MCF 10A (cell line): ENCODE measurements at regions not wholly inside any gene's neighbourhood (a gene's known extent, or its start where the extent isn't known, plus 50 kb on each side); places are given as distances from the start of the nearest gene placed in this dataset.
"Not testable (repeated sequence)": the region's sequence is repeated elsewhere in the genome, so short reads cannot be mapped to it uniquely, and the experiment has no call there.

Experiments
- BruUV-seq: library from RNA; stranded (reverse); fragments of 400-500 nt; replicated peaks from 2 replicates; lab custom pipeline; 2021; lab: Mats Ljungman, UMichigan
- CTCF ChIA-PET: fragments of 300-600 bp; sonication (Branson Sonifier 250); formaldehyde crosslinking; extraction: SDS; loops from one replicate; lab custom pipeline; 2021; ENCODE audit warnings: antibody characterized with exemption, inconsistent platforms; lab: Yijun Ruan, JAX
- POLR2A ChIA-PET: fragments of 300-600, 350-650 bp; sonication (Branson Sonifier 250); formaldehyde crosslinking; extraction: SDS; loops from one replicate; lab custom pipeline; 2020; ENCODE audit warnings: antibody characterized with exemption, inconsistent platforms; lab: Yijun Ruan, JAX
- DNase-seq: peaks from one replicate; pipeline ENCODE4 v3.0.0-alpha.2; 2018; ENCODE audit not compliant: unreplicated experiment
- H3K27ac Mint-ChIP-seq: one replicate; pipeline ENCODE4 v1.8.0; 2022; ENCODE audit warnings: mild to moderate bottlenecking, low read depth, mixed read lengths; ENCODE audit not compliant: unreplicated experiment
- H3K27me3 Mint-ChIP-seq: one replicate; pipeline ENCODE4 v1.8.0; 2022; ENCODE audit warnings: mixed read lengths; ENCODE audit not compliant: insufficient read depth, unreplicated experiment
- H3K36me3 Mint-ChIP-seq: one replicate; pipeline ENCODE4 v1.8.0; 2022; ENCODE audit warnings: mild to moderate bottlenecking, moderate library complexity, mixed read lengths; ENCODE audit not compliant: insufficient read depth, unreplicated experiment
- H3K4me1 Mint-ChIP-seq: one replicate; pipeline ENCODE4 v1.8.0; 2022; ENCODE audit warnings: mixed read lengths; ENCODE audit not compliant: insufficient read depth, unreplicated experiment
- H3K4me3 Mint-ChIP-seq: one replicate; pipeline ENCODE4 v1.8.0; 2022; ENCODE audit warnings: mild to moderate bottlenecking, moderate library complexity, mixed read lengths; ENCODE audit not compliant: unreplicated experiment
- H3K9me3 Mint-ChIP-seq: one replicate; pipeline ENCODE4 v1.8.0; 2022; ENCODE audit warnings: mixed read lengths; ENCODE audit not compliant: unreplicated experiment
- intact Hi-C: fragments of 100-400 bp; cut with micrococcal nuclease; formaldehyde crosslinking; loops from 2 replicates; pipeline ENCODE4 v1.14.1; 2022
- TF ChIP-seq, protein P1 (sequence below): fragments of 200-600 bp; IDR thresholded peaks from one replicate; pipeline ENCODE4 v1.8.0; 2022; ENCODE audit warnings: antibody characterized with exemption, mild to moderate bottlenecking; ENCODE audit not compliant: unreplicated experiment

DNA sequence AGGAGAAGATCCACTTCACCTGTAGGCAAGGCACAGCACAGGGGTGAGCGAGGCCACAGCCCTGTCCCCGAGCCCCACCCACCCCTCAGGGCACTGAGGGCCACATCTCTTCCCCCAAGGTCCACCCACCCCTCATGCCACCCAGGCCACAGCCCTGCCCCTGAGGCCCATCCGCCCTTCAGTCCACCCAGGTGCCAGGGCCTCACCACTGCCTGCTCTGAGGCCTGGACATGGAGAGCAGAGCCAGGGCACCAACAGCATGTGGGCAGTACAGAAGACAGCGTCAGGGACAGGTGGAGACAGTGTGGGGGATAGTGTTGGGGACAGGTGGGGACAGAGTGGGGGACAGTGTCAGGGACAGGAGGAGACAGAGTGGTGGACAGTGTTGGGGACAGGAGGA lies 138.3 kb downstream of the TMEM121 start:
- Mint-ChIP-seq H3K9me3 (peaks cover 15% of the 10 kb centered on the region), H3K4me3 (no peak overlapping the region), H3K4me1 (no peaks in the 10 kb centered on the region), H3K27ac (no peak overlapping the region), H3K27me3 (no peaks in the 10 kb centered on the region), H3K36me3 (no peaks in the 10 kb centered on the region)
- POLR2A ChIA-PET: no interaction called here
- TF ChIP-seq, protein P1, sequence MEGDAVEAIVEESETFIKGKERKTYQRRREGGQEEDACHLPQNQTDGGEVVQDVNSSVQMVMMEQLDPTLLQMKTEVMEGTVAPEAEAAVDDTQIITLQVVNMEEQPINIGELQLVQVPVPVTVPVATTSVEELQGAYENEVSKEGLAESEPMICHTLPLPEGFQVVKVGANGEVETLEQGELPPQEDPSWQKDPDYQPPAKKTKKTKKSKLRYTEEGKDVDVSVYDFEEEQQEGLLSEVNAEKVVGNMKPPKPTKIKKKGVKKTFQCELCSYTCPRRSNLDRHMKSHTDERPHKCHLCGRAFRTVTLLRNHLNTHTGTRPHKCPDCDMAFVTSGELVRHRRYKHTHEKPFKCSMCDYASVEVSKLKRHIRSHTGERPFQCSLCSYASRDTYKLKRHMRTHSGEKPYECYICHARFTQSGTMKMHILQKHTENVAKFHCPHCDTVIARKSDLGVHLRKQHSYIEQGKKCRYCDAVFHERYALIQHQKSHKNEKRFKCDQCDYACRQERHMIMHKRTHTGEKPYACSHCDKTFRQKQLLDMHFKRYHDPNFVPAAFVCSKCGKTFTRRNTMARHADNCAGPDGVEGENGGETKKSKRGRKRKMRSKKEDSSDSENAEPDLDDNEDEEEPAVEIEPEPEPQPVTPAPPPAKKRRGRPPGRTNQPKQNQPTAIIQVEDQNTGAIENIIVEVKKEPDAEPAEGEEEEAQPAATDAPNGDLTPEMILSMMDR: no peak
- BruUV-seq: no TSS peak
- CTCF ChIA-PET: no interaction called here
- DNase-seq: no peak
- intact Hi-C loops: no loop called here

DNA sequence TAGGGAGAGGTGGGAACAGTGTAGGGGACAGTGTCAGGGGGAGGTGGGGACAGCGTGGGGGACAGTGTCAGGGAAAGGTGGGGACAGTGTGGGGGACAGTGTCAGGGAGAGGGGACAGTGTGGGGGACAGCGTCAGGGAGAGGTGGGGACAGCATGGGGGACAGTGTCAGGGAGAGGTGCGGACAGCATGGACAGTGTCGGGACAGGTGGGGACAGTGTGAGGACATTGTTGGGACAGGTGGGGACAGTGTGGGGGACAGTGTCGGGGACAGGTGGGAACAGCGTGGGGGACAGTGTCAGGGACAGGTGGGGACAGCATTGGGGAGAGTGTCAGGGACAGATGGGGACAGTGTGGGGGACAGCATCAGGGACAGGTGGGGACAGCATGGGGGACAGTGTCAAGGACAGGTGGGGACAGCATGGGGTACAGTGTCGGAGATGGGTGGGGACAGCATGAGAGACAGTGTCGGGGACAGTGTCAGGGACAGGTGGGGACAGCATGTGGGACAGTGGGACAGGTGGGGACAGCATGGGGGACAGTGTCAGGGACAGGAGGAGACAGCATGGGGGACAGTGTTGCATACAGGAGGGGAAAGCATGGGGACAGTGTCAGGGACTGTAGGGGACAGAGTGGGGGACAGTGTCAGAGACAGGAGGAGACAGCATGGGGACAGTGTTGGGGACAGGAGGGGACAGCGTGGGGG lies 139.0 kb downstream of the TMEM121 start:
- Mint-ChIP-seq H3K36me3 (no peaks in the 10 kb centered on the region), H3K27ac (no peak overlapping the region), H3K9me3 (peaks cover 9% of the 10 kb centered on the region), H3K4me1 (no peaks in the 10 kb centered on the region), H3K4me3 (no peak overlapping the region), H3K27me3 (no peaks in the 10 kb centered on the region)
- CTCF ChIA-PET: no interaction called here
- TF ChIP-seq, protein P1: no peak
- BruUV-seq: no TSS peak
- intact Hi-C loops: no loop called here
- POLR2A ChIA-PET: no interaction called here
- DNase-seq: no peak

DNA sequence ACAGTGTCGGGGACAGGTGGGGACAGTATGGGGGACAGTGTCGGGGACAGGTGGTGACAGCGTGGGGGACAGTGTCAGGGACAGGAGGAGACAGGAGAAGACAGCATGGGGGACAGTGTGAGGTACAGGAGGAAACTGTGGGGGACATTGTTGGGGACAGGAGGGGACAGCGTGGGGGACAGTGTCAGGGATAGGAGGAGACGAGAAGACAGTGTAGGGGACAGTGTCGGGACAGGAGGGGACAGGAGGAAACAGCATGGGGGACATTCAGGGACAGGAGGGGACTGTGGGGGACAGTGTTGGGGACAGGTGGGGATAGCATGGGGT lies 139.5 kb downstream of the TMEM121 start:
- ChIA-PET POLR2A (no interaction called here), CTCF (no interaction called here)
- no peaks in the 10 kb centered on the region for H3K36me3 Mint-ChIP-seq
- H3K4me3 Mint-ChIP-seq: no peak overlapping the region
- no TSS peak for BruUV-seq
- no peak for DNase-seq
- no peaks in the 10 kb centered on the region for H3K4me1 Mint-ChIP-seq
- no peak overlapping the region for H3K27ac Mint-ChIP-seq
- TF ChIP-seq, protein P1: no peak
- no peaks in the 10 kb centered on the region for H3K27me3 Mint-ChIP-seq
- peaks cover 4% of the 10 kb centered on the region for H3K9me3 Mint-ChIP-seq
- intact Hi-C loops: no loop called here

DNA sequence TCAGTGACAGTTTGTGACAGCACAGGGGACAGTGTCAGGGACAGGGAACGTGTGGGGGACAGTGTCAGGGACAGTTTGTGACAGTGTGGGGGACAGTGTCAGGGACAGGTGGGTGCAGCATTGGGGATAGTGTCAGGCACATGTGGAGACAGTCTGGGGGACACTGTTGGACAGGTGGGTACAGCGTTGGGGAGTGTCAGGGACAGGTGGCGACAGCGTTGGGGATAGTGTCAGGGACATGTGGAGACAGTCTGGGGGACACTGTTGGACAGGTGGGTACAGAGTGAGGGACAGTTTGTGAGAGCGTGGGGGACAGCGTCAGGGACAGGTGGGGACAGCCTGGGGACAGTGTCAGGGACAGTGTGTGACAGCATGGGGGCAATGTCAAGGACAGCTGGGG lies 140.0 kb downstream of the TMEM121 start:
- intact Hi-C loops: no loop called here
- no TSS peak for BruUV-seq
- H3K27ac Mint-ChIP-seq: no peak overlapping the region
- H3K4me1 Mint-ChIP-seq: no peaks in the 10 kb centered on the region
- no peaks in the 10 kb centered on the region for H3K36me3 Mint-ChIP-seq
- no peaks in the 10 kb centered on the region for H3K27me3 Mint-ChIP-seq
- no peak for DNase-seq
- ChIA-PET CTCF (interaction anchor here (1.1 kb wide), 1 partner anchor 20 kb away, joined by 4 read pairs; no protein-coding TSS in a partner anchor), POLR2A (no interaction called here)
- TF ChIP-seq, protein P1: no peak
- no peak overlapping the region for H3K4me3 Mint-ChIP-seq
- H3K9me3 Mint-ChIP-seq: no peaks in the 10 kb centered on the region

DNA sequence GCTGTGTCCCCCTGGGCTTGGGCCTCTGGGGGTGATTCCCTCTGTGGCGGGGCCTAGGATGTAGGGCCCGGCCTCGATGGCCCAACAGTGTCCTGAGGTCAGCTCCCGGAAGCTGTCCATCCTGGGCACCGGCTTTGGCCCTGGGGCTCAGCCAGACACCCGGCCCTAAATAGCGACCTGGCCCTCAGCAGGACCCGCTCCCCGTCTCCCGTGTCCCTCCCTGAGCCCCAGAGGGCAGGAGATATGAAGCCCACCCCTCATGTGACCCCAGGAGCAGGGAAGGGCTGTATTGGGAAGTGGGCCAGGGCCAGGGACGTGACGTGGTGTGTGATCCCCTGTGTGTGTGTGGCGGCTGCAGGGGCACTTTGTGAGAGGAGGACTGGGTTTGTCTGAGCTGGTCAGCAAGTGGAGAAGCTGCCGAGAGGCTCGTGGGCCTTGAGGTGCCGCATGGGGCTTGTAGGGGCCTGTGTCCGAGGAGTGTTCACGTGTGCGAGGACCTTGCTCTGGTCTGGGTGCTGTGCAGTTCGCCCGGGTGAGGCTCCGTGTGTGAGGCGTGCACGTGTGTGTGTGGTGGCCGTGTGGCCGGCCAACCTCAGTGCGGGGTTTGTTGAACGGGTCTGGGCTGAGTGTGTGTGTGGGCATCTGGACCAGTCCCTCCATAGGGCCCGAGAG lies 140.7 kb downstream of the TMEM121 start:
- CTCF ChIA-PET: interaction anchor here (0.5 to 1.1 kb wide), 2 partner anchors 20 to 402 kb away, joined by 3 to 4 read pairs; no protein-coding TSS in a partner anchor
- H3K27me3 Mint-ChIP-seq, DNase-seq, H3K4me1 Mint-ChIP-seq, H3K36me3 Mint-ChIP-seq, BruUV-seq, H3K4me3 Mint-ChIP-seq, H3K9me3 Mint-ChIP-seq, H3K27ac Mint-ChIP-seq, intact Hi-C loops: not testable (repeated sequence)
- POLR2A ChIA-PET: interaction anchor here (0.6 kb wide), 1 partner anchor 230 kb away, joined by 3 read pairs; no protein-coding TSS in a partner anchor

DNA sequence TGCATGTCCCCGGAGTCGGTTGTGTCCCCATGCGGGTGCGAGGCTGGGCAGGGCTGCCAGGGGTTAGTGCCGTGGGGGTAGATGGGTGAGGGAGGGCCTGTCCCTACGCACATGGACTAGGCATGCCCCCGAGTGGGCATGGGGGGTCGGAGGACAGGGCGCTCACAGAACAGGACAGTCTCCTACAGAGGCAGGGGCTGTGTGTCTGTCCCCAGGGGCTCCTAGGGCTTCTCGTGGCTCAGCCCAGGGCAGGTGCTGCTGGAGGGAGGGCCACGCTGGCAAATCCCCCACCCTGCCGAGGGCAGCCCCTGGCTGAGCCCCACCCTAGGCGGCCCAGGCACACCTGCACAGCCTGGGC lies 141.3 kb downstream of the TMEM121 start:
- not testable (repeated sequence) for BruUV-seq, H3K4me1 Mint-ChIP-seq

More for the DNA sequence above, 141.3 kb downstream of the TMEM121 start:
- CTCF ChIA-PET, H3K36me3 Mint-ChIP-seq, intact Hi-C loops, H3K4me3 Mint-ChIP-seq, POLR2A ChIA-PET, H3K27me3 Mint-ChIP-seq, H3K27ac Mint-ChIP-seq, DNase-seq, H3K9me3 Mint-ChIP-seq: not testable (repeated sequence)
